IPS-20b (cell line): ENCODE measurements at regions not wholly inside any gene's neighbourhood (a gene's known extent, or its start where the extent isn't known, plus 50 kb on each side); places are given as distances from the start of the nearest gene placed in this dataset.

ENCODE experiments used
- H3K27ac ChIP-seq: one replicate; pipeline ENCODE4 v1.5.1; 2013; ENCODE audit warnings: low read length
- H3K27me3 ChIP-seq: 2 replicates; pipeline ENCODE4 v1.6.1; 2013; ENCODE audit warnings: mild to moderate bottlenecking, low read length, inconsistent platforms; ENCODE audit not compliant: insufficient read depth
- H3K36me3 ChIP-seq: 2 replicates; pipeline ENCODE4 v1.6.1; 2013; ENCODE audit warnings: low read depth, mild to moderate bottlenecking, inconsistent platforms, low read length, moderate library complexity; ENCODE audit not compliant: insufficient read depth
- H3K4me1 ChIP-seq: 2 replicates; pipeline ENCODE4 v1.6.1; 2013; ENCODE audit warnings: mild to moderate bottlenecking, control low read depth, inconsistent platforms, low read length, moderate library complexity; ENCODE audit not compliant: insufficient read depth
- H3K4me3 ChIP-seq: 2 replicates; pipeline ENCODE4 v1.5.1; 2013; ENCODE audit warnings: mild to moderate bottlenecking, low read length, inconsistent platforms
- H3K9ac ChIP-seq: 2 replicates; pipeline ENCODE4 v1.6.1; 2013; ENCODE audit warnings: low read depth, mild to moderate bottlenecking, inconsistent platforms, low read length, moderate library complexity
- H3K9me3 ChIP-seq: 2 replicates; pipeline ENCODE4 v1.6.1; 2013; ENCODE audit warnings: mild to moderate bottlenecking, low read depth, low read length, inconsistent platforms; ENCODE audit not compliant: insufficient read depth

- Histone ChIP-seq H3K9me3 (no peaks in the 10 kb centered on the region; the same call in 1 of the 2 replicates), H3K9ac (no peak overlapping the region), H3K27me3 (no peaks in the 10 kb centered on the region), H3K27ac (no peak overlapping the region), H3K4me3 (no peak overlapping the region), H3K36me3 (no peaks in the 10 kb centered on the region), H3K4me1 (no peaks in the 10 kb centered on the region)
Observed at GRCh38 chr18:54060343-54061005, 164.0 kb downstream of the MBD2 start.

DNA sequence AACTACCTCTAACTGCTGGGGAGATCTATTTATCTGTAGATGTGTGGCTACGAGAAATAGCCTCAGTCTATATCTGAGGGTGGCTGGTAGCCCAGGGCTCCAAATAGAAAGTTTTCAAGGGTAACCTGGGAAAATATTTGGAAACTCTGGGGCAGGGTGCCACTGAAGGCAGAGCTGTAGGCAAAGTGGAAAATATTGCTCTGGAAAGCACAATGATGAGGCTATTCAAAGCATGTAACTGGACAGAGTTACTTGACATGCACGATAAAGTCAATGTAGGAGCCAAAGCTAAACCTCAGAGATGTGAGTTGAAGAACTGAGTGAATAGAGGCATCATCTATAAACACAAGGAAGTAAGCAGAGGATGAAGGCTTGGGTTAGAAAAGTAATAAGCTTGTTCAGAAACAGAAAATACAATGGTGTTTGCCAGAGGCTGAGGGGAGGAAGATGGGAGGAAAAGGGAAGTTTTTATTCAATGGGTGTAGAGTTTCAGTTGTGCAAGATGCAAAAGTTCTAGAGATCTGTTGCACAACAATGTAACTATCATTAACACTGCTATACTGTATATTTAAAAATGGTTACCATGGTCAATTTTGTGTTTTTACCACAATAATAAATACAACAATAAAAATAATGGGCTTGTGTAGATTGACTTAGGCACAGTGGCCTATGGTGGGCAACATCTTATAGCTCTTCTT is 171.6 kb downstream of the MBD2 start:
- no peak overlapping the region for H3K4me3 ChIP-seq
- no peak overlapping the region for H3K27ac ChIP-seq
- H3K36me3 ChIP-seq: no peaks in the 10 kb centered on the region
- H3K9me3 ChIP-seq: no peaks in the 10 kb centered on the region
- H3K9ac ChIP-seq: no peak overlapping the region
- H3K27me3 ChIP-seq: no peaks in the 10 kb centered on the region
- H3K4me1 ChIP-seq: no peaks in the 10 kb centered on the region

GRCh38 chr18:54052259-54052658 is 172.2 kb downstream of the MBD2 start:
- no peak overlapping the region for H3K9ac ChIP-seq
- H3K9me3 ChIP-seq: no peaks in the 10 kb centered on the region
- H3K4me3 ChIP-seq: no peak overlapping the region
- H3K4me1 ChIP-seq: no peaks in the 10 kb centered on the region
- no peaks in the 10 kb centered on the region for H3K27me3 ChIP-seq
- no peak overlapping the region for H3K27ac ChIP-seq
- no peaks in the 10 kb centered on the region for H3K36me3 ChIP-seq

GRCh38 chr18:54043484-54044251 is 180.8 kb downstream of the MBD2 start:
- Histone ChIP-seq H3K9me3 (no peaks in the 10 kb centered on the region), H3K4me3 (no peak overlapping the region), H3K36me3 (no peaks in the 10 kb centered on the region), H3K27me3 (no peaks in the 10 kb centered on the region), H3K9ac (no peak overlapping the region), H3K27ac (no peak overlapping the region), H3K4me1 (no peaks in the 10 kb centered on the region)

- H3K27me3 ChIP-seq: no peaks in the 10 kb centered on the region
- no peak overlapping the region for H3K27ac ChIP-seq
- H3K4me1 ChIP-seq: no peaks in the 10 kb centered on the region
- H3K4me3 ChIP-seq: no peak overlapping the region
- no peaks in the 10 kb centered on the region for H3K9me3 ChIP-seq
- H3K36me3 ChIP-seq: no peaks in the 10 kb centered on the region
- H3K9ac ChIP-seq: no peak overlapping the region
Observed at GRCh38 chr18:54035927-54036326, 188.5 kb downstream of the MBD2 start.

DNA sequence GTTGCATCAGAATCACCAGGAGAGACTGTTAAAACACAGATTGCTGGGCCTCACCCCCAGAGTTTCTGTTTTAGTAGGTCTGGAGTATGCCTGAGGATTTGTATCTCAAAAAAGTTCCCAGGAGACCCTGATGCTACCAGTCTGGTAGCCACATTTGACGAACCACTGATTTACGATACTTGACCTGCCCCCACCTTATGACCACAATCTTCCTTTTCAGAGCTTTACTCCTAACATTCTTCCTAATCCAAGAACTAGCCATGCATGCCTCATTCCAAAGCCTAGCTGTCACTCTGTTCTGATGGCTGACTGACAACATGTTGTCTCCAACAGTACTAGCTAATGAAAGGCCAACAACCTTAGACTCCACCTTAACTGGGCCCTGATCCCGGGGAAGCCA is 191.4 kb downstream of the MBD2 start:
- no peaks in the 10 kb centered on the region for H3K36me3 ChIP-seq
- no peaks in the 10 kb centered on the region for H3K9me3 ChIP-seq
- H3K4me3 ChIP-seq: no peak overlapping the region
- H3K4me1 ChIP-seq: no peaks in the 10 kb centered on the region
- H3K27ac ChIP-seq: no peak overlapping the region
- no peaks in the 10 kb centered on the region for H3K27me3 ChIP-seq
- H3K9ac ChIP-seq: no peak overlapping the region

DNA sequence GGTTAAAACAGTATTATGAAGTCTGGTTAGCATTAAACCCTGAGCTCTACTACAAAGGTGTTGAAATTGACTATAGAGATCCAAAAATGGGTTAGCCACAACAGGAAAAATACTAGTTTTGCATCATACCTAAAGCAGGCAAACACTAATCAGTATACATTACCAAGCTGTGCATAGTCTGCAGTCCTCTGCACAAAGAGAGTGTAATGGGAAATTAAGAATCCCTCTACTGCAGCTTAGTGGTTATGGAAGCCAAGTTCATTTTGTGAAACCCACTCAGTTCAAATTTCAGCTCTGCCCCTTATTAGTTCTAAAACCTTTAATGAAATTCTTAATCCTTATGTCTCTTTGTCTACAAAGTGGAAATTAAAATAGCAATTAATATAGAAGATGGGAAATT is 192.1 kb downstream of the MBD2 start:
- peaks cover 4% of the 10 kb centered on the region; the same call in 1 of the 2 replicates for H3K4me1 ChIP-seq
- no peak overlapping the region for H3K9ac ChIP-seq
- H3K9me3 ChIP-seq: no peaks in the 10 kb centered on the region
- H3K4me3 ChIP-seq: no peak overlapping the region
- no peaks in the 10 kb centered on the region for H3K27me3 ChIP-seq
- no peak overlapping the region for H3K27ac ChIP-seq
- no peaks in the 10 kb centered on the region for H3K36me3 ChIP-seq

GRCh38 chr18:54031243-54031642 is 193.2 kb downstream of the MBD2 start:
- H3K27ac ChIP-seq: no peak overlapping the region
- no peaks in the 10 kb centered on the region for H3K27me3 ChIP-seq
- no peaks in the 10 kb centered on the region for H3K36me3 ChIP-seq
- no peak overlapping the region for H3K4me3 ChIP-seq
- no peaks in the 10 kb centered on the region for H3K9me3 ChIP-seq
- H3K9ac ChIP-seq: no peak overlapping the region
- H3K4me1 ChIP-seq: peaks cover 5% of the 10 kb centered on the region; the same call in 1 of the 2 replicates

- peaks cover 5% of the 10 kb centered on the region; the same call in 1 of the 2 replicates for H3K4me1 ChIP-seq
- no peak overlapping the region for H3K27ac ChIP-seq
- no peaks in the 10 kb centered on the region for H3K36me3 ChIP-seq
- H3K9ac ChIP-seq: no peak overlapping the region
- H3K4me3 ChIP-seq: no peak overlapping the region
- H3K9me3 ChIP-seq: no peaks in the 10 kb centered on the region
- H3K27me3 ChIP-seq: no peaks in the 10 kb centered on the region
Observed at GRCh38 chr18:54030434-54030833, 194.0 kb downstream of the MBD2 start.

DNA sequence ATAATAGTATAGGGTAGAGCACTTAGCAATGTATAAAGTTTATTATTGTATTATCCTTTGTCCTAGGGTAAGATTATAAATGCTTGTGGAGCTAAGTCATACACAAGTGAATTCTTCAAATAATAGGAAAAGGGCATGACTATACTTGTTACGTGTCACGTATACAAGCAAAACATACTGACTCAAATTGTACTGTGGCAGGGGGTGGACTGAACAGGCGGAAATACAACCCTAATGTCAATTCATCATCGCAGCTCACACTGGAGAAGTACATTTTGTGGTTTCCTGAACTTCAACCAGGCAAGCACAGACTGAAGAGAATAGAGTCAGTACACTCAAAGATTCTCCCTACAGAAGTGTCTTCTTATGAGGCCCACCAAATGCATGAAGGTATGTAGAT is 201.0 kb downstream of the MBD2 start:
- Histone ChIP-seq H3K36me3 (no peaks in the 10 kb centered on the region), H3K27me3 (no peaks in the 10 kb centered on the region), H3K27ac (no peak overlapping the region), H3K4me3 (no peak overlapping the region), H3K9me3 (no peaks in the 10 kb centered on the region), H3K4me1 (peaks cover 5% of the 10 kb centered on the region; the same call in 1 of the 2 replicates), H3K9ac (no peak overlapping the region)

DNA sequence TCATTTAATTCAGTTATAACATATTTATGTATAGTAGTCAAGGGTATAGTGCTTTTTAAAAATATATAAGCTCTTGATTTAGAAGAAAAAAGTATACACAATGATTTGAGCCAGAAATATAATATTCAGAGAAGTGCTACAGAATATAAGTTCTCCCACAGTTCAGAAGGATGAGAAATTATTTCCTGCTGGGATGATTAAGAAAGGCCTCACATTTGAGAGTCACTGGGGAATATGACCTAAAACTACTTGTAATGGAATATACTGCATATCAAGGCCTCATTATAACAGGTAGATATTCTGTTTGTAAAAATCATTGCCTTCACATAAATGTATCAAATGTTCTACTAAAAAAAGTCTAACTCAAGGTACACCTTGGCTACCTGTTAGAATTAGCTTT is 203.5 kb downstream of the MBD2 start:
- no peak overlapping the region for H3K4me3 ChIP-seq
- no peaks in the 10 kb centered on the region for H3K27me3 ChIP-seq
- no peaks in the 10 kb centered on the region for H3K4me1 ChIP-seq
- H3K9ac ChIP-seq: no peak overlapping the region
- H3K27ac ChIP-seq: no peak overlapping the region
- H3K36me3 ChIP-seq: no peaks in the 10 kb centered on the region
- no peaks in the 10 kb centered on the region for H3K9me3 ChIP-seq
